HL-60 (cell line): ENCODE measurements at regions not wholly inside any gene's neighbourhood (a gene's known extent, or its start where the extent isn't known, plus 50 kb on each side); places are given as distances from the start of the nearest gene placed in this dataset.

Experiments used
- DNase-seq, 2 experiments: peaks; one replicate each; pipeline ENCODE4 v3.0.0-alpha.2; 2010 to 2020; ENCODE audit warnings: low read depth in 1 of 2, low spot score in 1 of 2
- H3K27ac ChIP-seq: fragments of 250-450 bp; sonication (Bioruptor Pico); replicated peaks from 2 replicates; pipeline ENCODE4 v1.5.1; 2020; ENCODE audit warnings: mild to moderate bottlenecking, moderate library complexity
- H3K27me3 ChIP-seq: fragments of 250-450 bp; sonication (Bioruptor Pico); 2 replicates; pipeline ENCODE4 v1.5.1; 2021; ENCODE audit warnings: mild to moderate bottlenecking, moderate library complexity; ENCODE audit not compliant: insufficient read depth, poor library complexity, severe bottlenecking
- H3K4me3 ChIP-seq: replicated peaks from 2 replicates; pipeline ENCODE4 v1.5.1; 2011; ENCODE audit warnings: mild to moderate bottlenecking, control low read depth, low read length; ENCODE audit not compliant: insufficient read depth
- GABPA ChIP-seq: IDR thresholded peaks from 2 replicates; pipeline ENCODE4 v1.6.1; 2012; ENCODE audit warnings: low read depth
- POLR2AphosphoS5 ChIP-seq: IDR thresholded peaks from 2 replicates; pipeline ENCODE4 v1.6.1; 2012; ENCODE audit warnings: low read depth
- SPI1 ChIP-seq: IDR thresholded peaks from 2 replicates; pipeline ENCODE4 v1.6.1; 2012; ENCODE audit warnings: low read depth, mild to moderate bottlenecking, borderline replicate concordance
- TF ChIP-seq, protein P1 (sequence below): IDR thresholded peaks from one replicate; pipeline ENCODE4 v1.5.1; 2011; ENCODE audit warnings: low read length, control low read depth, inconsistent platforms; ENCODE audit not compliant: insufficient read depth
- TF ChIP-seq, protein P2 (sequence below): IDR thresholded peaks from 2 replicates; pipeline ENCODE4 v1.6.1; 2012; ENCODE audit warnings: low read depth; ENCODE audit not compliant: insufficient replicate concordance

DNA sequence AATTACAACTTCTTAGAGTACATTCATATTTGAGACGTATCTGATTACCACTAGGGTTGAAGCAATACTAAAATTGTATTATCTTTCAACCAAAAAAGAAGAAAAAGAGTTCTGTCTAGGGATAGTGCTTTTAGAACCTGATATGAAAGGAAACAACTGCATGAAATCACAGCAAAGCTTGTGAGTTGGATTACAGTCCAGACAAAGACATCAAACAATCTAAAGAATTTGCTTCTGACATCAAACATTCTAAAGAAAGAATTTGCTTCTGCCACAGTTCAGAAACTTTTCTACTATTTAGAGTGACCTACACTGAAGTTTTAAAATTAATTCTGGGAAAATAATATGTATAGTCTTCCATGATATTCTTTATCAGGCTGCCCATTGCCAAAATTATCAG is 1141.1 kb upstream of the ACO1 start:
- TF ChIP-seq POLR2AphosphoS5: no peak
- TF ChIP-seq, protein P1, sequence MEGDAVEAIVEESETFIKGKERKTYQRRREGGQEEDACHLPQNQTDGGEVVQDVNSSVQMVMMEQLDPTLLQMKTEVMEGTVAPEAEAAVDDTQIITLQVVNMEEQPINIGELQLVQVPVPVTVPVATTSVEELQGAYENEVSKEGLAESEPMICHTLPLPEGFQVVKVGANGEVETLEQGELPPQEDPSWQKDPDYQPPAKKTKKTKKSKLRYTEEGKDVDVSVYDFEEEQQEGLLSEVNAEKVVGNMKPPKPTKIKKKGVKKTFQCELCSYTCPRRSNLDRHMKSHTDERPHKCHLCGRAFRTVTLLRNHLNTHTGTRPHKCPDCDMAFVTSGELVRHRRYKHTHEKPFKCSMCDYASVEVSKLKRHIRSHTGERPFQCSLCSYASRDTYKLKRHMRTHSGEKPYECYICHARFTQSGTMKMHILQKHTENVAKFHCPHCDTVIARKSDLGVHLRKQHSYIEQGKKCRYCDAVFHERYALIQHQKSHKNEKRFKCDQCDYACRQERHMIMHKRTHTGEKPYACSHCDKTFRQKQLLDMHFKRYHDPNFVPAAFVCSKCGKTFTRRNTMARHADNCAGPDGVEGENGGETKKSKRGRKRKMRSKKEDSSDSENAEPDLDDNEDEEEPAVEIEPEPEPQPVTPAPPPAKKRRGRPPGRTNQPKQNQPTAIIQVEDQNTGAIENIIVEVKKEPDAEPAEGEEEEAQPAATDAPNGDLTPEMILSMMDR: no peak
- no peak for TF ChIP-seq SPI1
- no peak for TF ChIP-seq GABPA
- TF ChIP-seq, protein P2, sequence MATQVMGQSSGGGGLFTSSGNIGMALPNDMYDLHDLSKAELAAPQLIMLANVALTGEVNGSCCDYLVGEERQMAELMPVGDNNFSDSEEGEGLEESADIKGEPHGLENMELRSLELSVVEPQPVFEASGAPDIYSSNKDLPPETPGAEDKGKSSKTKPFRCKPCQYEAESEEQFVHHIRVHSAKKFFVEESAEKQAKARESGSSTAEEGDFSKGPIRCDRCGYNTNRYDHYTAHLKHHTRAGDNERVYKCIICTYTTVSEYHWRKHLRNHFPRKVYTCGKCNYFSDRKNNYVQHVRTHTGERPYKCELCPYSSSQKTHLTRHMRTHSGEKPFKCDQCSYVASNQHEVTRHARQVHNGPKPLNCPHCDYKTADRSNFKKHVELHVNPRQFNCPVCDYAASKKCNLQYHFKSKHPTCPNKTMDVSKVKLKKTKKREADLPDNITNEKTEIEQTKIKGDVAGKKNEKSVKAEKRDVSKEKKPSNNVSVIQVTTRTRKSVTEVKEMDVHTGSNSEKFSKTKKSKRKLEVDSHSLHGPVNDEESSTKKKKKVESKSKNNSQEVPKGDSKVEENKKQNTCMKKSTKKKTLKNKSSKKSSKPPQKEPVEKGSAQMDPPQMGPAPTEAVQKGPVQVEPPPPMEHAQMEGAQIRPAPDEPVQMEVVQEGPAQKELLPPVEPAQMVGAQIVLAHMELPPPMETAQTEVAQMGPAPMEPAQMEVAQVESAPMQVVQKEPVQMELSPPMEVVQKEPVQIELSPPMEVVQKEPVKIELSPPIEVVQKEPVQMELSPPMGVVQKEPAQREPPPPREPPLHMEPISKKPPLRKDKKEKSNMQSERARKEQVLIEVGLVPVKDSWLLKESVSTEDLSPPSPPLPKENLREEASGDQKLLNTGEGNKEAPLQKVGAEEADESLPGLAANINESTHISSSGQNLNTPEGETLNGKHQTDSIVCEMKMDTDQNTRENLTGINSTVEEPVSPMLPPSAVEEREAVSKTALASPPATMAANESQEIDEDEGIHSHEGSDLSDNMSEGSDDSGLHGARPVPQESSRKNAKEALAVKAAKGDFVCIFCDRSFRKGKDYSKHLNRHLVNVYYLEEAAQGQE: no peak
- H3K4me3 ChIP-seq: no peak overlapping the region

DNA sequence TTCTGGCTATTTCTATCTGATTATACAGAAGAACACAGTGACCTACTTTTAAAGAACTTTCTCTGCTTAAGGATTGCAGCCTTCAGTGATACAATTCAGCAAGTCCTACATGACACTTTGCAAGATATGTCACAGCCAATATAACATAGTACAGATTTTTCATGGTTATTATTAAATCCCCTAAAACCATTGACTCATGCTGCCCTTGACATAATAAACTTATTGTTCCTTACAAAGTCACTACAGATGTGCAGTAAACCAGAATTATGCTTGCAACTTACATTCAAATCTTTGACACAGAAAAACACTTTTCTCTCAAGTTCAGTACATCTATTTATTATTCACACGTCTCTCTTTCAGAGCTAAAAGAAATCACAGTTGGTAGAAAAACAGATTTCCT is 1136.3 kb upstream of the ACO1 start:
- H3K4me3 ChIP-seq: no peak overlapping the region
- DNase-seq: no peak

More for the DNA sequence above, 1141.1 kb upstream of the ACO1 start:
- no peak for DNase-seq
- Histone ChIP-seq H3K27ac (no peak overlapping the region), H3K27me3 (no peaks in the 10 kb centered on the region)

DNA sequence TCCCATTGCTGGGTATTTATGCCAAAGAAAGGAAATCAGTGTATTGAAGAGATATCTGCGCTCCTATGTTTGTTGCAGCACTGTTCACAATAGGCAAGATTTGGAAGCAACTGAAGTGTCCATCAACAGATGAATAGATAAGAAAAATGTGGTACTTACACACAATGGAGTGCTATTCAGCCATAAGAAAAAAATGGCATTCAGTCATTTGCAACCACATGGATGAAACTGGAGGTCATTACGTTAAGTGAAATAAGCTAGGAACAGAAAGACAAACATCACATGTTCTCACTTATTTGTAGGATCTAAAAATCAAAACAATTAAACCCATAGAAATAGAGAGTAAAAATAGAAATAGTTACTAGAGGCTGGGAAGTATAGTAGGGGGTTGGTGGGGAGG is 1133.1 kb upstream of the ACO1 start:
- no peak for DNase-seq
- Histone ChIP-seq H3K4me3 (no peak overlapping the region), H3K27me3 (no peaks in the 10 kb centered on the region), H3K27ac (no peak overlapping the region)
- TF ChIP-seq POLR2AphosphoS5 (no peak), GABPA (no peak), SPI1 (no peak)
- TF ChIP-seq, protein P1: no peak
- TF ChIP-seq, protein P2: no peak

More for the DNA sequence above, 1136.3 kb upstream of the ACO1 start:
- TF ChIP-seq GABPA: no peak
- TF ChIP-seq POLR2AphosphoS5: no peak
- TF ChIP-seq SPI1: no peak
- TF ChIP-seq, protein P1: no peak
- TF ChIP-seq, protein P2: no peak
- Histone ChIP-seq H3K27me3 (no peaks in the 10 kb centered on the region), H3K27ac (no peak overlapping the region)
